Astrocyte of the cerebellum (primary cell): ENCODE measurements at regions not wholly inside any gene's neighbourhood (a gene's known extent, or its start where the extent isn't known, plus 50 kb on each side); places are given as distances from the start of the nearest gene placed in this dataset.

Experiments
- DNase-seq: peaks from one replicate; pipeline ENCODE4 v3.0.0-alpha.2; 2011; ENCODE audit warnings: low read depth
- H3K4me3 ChIP-seq: 2 replicates; pipeline ENCODE4 v1.5.1; 2011; ENCODE audit warnings: mild to moderate bottlenecking, low read depth, low read length, moderate library complexity
- CTCF ChIP-seq: IDR thresholded peaks from 2 replicates; pipeline ENCODE4 v1.5.1; 2012; ENCODE audit warnings: low read length, low read depth, moderate library complexity, mild to moderate bottlenecking; ENCODE audit errors: missing control alignments
- in situ Hi-C: cut with HindIII; loops from 2 replicates; pipeline ENCODE4 v1.10.0; 2017; ENCODE audit warnings: low sequenced_read_pairs

- no peak for DNase-seq
- no peak overlapping the region for H3K4me3 ChIP-seq
- TF ChIP-seq CTCF = no peak
- in situ Hi-C loops = no loop called here
Observed at GRCh38 chr6:27623103-27623502, 150.2 kb upstream of the ZNF184 start.

GRCh38 chr6:27619436-27619835 lies 146.5 kb upstream of the ZNF184 start:
- no peak for DNase-seq
- no peak overlapping the region for H3K4me3 ChIP-seq
- no peak for TF ChIP-seq CTCF
- in situ Hi-C loops = no loop called here

- in situ Hi-C loops = no loop called here
- DNase-seq = no peak
- peak; percentile 22 for TF ChIP-seq CTCF
- H3K4me3 ChIP-seq = peak overlapping the region; percentile 52
Observed at GRCh38 chr6:27617700-27618689, 145.1 kb upstream of the ZNF184 start.

- no peak for TF ChIP-seq CTCF
- peak overlapping the region; percentile 52 for H3K4me3 ChIP-seq
- in situ Hi-C loops = no loop called here
- DNase-seq = no peak
Observed at GRCh38 chr6:27617046-27617687, 144.3 kb upstream of the ZNF184 start.

GRCh38 chr6:27616328-27617045 lies 143.6 kb upstream of the ZNF184 start:
- in situ Hi-C loops = no loop called here
- H3K4me3 ChIP-seq = peak overlapping the region; percentile 52
- no peak for DNase-seq
- no peak for TF ChIP-seq CTCF

- TF ChIP-seq CTCF = no peak
- no peak for DNase-seq
- in situ Hi-C loops = no loop called here
- no peak overlapping the region for H3K4me3 ChIP-seq
Observed at GRCh38 chr6:27611451-27611850, 138.5 kb upstream of the ZNF184 start.
